GM23338 (cell line): ENCODE measurements at regions not wholly inside any gene's neighbourhood (a gene's known extent, or its start where the extent isn't known, plus 50 kb on each side); places are given as distances from the start of the nearest gene placed in this dataset.

Experiments used
- ATAC-seq: fragments of 200-7000 bp; cut with Tn5 transposase; 3 replicates; pipeline ENCODE4 v1.9.1; 2020
- DNase-seq: peaks from one replicate; pipeline ENCODE4 v3.0.0-alpha.2; 2015; ENCODE audit warnings: low spot score
- H2AFZ ChIP-seq: fragments of 200-600 bp; sonication (generic); 2 replicates; pipeline ENCODE4 v1.8.0; 2016; ENCODE audit warnings: antibody characterized with exemption, mild to moderate bottlenecking, moderate library complexity
- H3F3A ChIP-seq: fragments of 200-600 bp; sonication (generic); replicated peaks from 2 replicates; pipeline ENCODE4 v1.8.0; 2017; ENCODE audit warnings: antibody characterized with exemption, mixed run types, low read depth
- H3K27ac ChIP-seq: fragments of 200-600 bp; sonication (generic); 2 replicates; pipeline ENCODE4 v1.6.1; 2016; ENCODE audit warnings: low read depth
- H3K27me3 ChIP-seq: fragments of 200-600 bp; sonication (generic); 2 replicates; pipeline ENCODE4 v1.8.0; 2016; ENCODE audit warnings: mild to moderate bottlenecking, mixed run types, moderate library complexity; ENCODE audit not compliant: insufficient read depth
- H3K36me3 ChIP-seq: fragments of 200-600 bp; sonication (generic); 2 replicates; pipeline ENCODE4 v1.8.0; 2016; ENCODE audit warnings: mild to moderate bottlenecking; ENCODE audit not compliant: insufficient read depth
- H3K4me1 ChIP-seq: fragments of 200-600 bp; sonication (generic); 2 replicates; pipeline ENCODE4 v1.8.0; 2016; ENCODE audit warnings: mild to moderate bottlenecking, moderate library complexity; ENCODE audit not compliant: insufficient read depth
- H3K4me2 ChIP-seq: fragments of 200-600 bp; sonication (generic); 2 replicates; pipeline ENCODE4 v1.7.1; 2017; ENCODE audit warnings: mixed run types
- H3K4me3 ChIP-seq: fragments of 200-600 bp; sonication (generic); 2 replicates; pipeline ENCODE4 v1.6.1; 2016; ENCODE audit warnings: mixed run types
- H3K79me2 ChIP-seq: fragments of 200-600 bp; sonication (generic); replicated peaks from 2 replicates; pipeline ENCODE4 v1.8.0; 2017; ENCODE audit warnings: mild to moderate bottlenecking; ENCODE audit not compliant: insufficient read depth
- H3K9me2 ChIP-seq: fragments of 200-600 bp; sonication (generic); 2 replicates; pipeline ENCODE4 v1.8.0; 2017; ENCODE audit not compliant: insufficient read depth
- H4K20me1 ChIP-seq: fragments of 200-600 bp; sonication (generic); replicated peaks from 2 replicates; pipeline ENCODE4 v1.8.0; 2017; ENCODE audit warnings: mild to moderate bottlenecking; ENCODE audit not compliant: insufficient read depth
- H3K27ac Mint-ChIP-seq: 2 replicates; pipeline ENCODE4 v1.8.0; 2020; ENCODE audit warnings: inconsistent platforms, mild to moderate bottlenecking, moderate library complexity, mixed read lengths
- H3K27me3 Mint-ChIP-seq: 3 replicates; pipeline ENCODE4 v1.8.0; 2022; ENCODE audit warnings: low read depth, mild to moderate bottlenecking, moderate library complexity, mixed read lengths, inconsistent platforms; ENCODE audit not compliant: insufficient read depth, poor library complexity
- H3K36me3 Mint-ChIP-seq: 3 replicates; pipeline ENCODE4 v1.8.0; 2021; ENCODE audit warnings: low read depth, mild to moderate bottlenecking, inconsistent platforms, moderate library complexity, mixed read lengths
- H3K4me1 Mint-ChIP-seq: 3 replicates; pipeline ENCODE4 v1.8.0; 2020; ENCODE audit warnings: mild to moderate bottlenecking, inconsistent platforms, mixed read lengths
- H3K4me3 Mint-ChIP-seq: 3 replicates; pipeline ENCODE4 v1.8.0; 2021; ENCODE audit warnings: moderate library complexity, mild to moderate bottlenecking, inconsistent platforms, mixed read lengths
- H3K9me3 Mint-ChIP-seq: 3 replicates; pipeline ENCODE4 v1.8.0; 2020; ENCODE audit warnings: moderate library complexity, mild to moderate bottlenecking, inconsistent platforms, mixed read lengths
- CREB1 ChIP-seq: fragments of 250-450 bp; sonication (Bioruptor Pico); IDR thresholded peaks from 2 replicates; pipeline ENCODE4 v1.5.0; 2020; ENCODE audit warnings: low read depth, mild to moderate bottlenecking, moderate library complexity
- EZH2 ChIP-seq: fragments of 200-600 bp; sonication (generic); IDR thresholded peaks from one replicate; pipeline ENCODE4 v1.8.0; 2017; ENCODE audit warnings: antibody characterized with exemption, mild to moderate bottlenecking, low read depth; ENCODE audit not compliant: unreplicated experiment
- JUNB ChIP-seq: IDR thresholded peaks from one replicate; pipeline ENCODE4 v1.6.1; 2016; ENCODE audit warnings: antibody characterized with exemption; ENCODE audit not compliant: unreplicated experiment
- NANOG ChIP-seq: IDR thresholded peaks from 2 replicates; pipeline ENCODE4 v1.6.1; 2016; ENCODE audit warnings: antibody characterized with exemption, borderline replicate concordance
- POLR2AphosphoS5 ChIP-seq: IDR thresholded peaks from 2 replicates; pipeline ENCODE4 v1.6.1; 2016; ENCODE audit warnings: antibody characterized with exemption, low read depth
- REST ChIP-seq: IDR thresholded peaks from one replicate; pipeline ENCODE4 v1.6.1; 2018; ENCODE audit warnings: antibody characterized with exemption; ENCODE audit not compliant: unreplicated experiment
- ZNF114 ChIP-seq: fragments of 250-450 bp; sonication (Bioruptor Pico); IDR thresholded peaks from 2 replicates; pipeline ENCODE4 v1.5.0; 2020; ENCODE audit warnings: mild to moderate bottlenecking, moderate library complexity
- ZNF331 ChIP-seq: fragments of 250-450 bp; sonication (Bioruptor Pico); IDR thresholded peaks from 2 replicates; pipeline ENCODE4 v1.5.0; 2020; ENCODE audit warnings: low read depth, mild to moderate bottlenecking, moderate library complexity
- TF ChIP-seq, protein P1 (sequence below), 2 experiments: fragments of 200-600 bp in 1 of 2; sonication (generic) in 1 of 2; conservative IDR thresholded peaks; 2 replicates each; pipeline versions ENCODE4 v1.5.1 to v1.6.1; 2016 to 2017; ENCODE audit warnings: antibody characterized with exemption in 2 of 2, low read depth in 2 of 2, mild to moderate bottlenecking in 2 of 2, moderate library complexity in 1 of 2
- TF ChIP-seq, protein P2 (sequence below): IDR thresholded peaks from 2 replicates; pipeline ENCODE4 v1.6.1; 2016; ENCODE audit warnings: antibody characterized with exemption

GRCh38 chr13:111908981-111909380 is 158.0 kb upstream of the SOX1 start (continued):
- TF ChIP-seq, protein P1, sequence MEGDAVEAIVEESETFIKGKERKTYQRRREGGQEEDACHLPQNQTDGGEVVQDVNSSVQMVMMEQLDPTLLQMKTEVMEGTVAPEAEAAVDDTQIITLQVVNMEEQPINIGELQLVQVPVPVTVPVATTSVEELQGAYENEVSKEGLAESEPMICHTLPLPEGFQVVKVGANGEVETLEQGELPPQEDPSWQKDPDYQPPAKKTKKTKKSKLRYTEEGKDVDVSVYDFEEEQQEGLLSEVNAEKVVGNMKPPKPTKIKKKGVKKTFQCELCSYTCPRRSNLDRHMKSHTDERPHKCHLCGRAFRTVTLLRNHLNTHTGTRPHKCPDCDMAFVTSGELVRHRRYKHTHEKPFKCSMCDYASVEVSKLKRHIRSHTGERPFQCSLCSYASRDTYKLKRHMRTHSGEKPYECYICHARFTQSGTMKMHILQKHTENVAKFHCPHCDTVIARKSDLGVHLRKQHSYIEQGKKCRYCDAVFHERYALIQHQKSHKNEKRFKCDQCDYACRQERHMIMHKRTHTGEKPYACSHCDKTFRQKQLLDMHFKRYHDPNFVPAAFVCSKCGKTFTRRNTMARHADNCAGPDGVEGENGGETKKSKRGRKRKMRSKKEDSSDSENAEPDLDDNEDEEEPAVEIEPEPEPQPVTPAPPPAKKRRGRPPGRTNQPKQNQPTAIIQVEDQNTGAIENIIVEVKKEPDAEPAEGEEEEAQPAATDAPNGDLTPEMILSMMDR (conservative IDR thresholded peaks at IDR 0.05; ENCODE audit: low read depth in 2 of 2), result no peak
- no peak for TF ChIP-seq REST
- no peak for TF ChIP-seq JUNB
- no peak for TF ChIP-seq CREB1 (CRISPR knock-in tag)
- TF ChIP-seq ZNF114, result no peak
- no peak for TF ChIP-seq NANOG

DNA sequence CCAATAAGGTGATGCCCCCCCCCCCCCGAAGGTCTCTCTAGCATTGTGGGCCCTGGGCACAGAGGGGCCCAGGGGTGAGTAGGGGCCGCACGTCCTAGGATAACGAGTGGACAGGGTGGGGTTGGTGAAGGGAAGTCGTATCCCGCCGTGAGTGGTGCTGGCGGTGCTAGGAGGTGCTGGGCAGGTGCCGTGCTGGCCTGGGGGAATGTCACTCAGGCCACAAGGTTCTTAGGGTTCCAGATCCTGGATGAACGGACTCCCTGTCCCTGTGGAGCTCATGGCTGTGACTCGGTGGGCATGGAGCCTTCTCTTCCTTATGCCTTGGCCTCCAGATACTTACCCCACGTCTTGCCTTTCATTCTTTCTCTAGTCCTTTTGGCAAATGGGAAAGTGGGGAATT is 157.4 kb upstream of the SOX1 start:
- Mint-ChIP-seq H3K4me3 (no peak overlapping the region), H3K27me3 (peaks cover 14% of the 10 kb centered on the region), H3K27ac (no peak overlapping the region), H3K9me3 (no peaks in the 10 kb centered on the region; the same call in 1 of the 3 replicates), H3K36me3 (no peaks in the 10 kb centered on the region; the same call in 2 of the 3 replicates), H3K4me1 (peaks cover 3% of the 10 kb centered on the region; the same call in 1 of the 3 replicates)
- no peaks in the 10 kb centered on the region; the same call in 1 of the 2 replicates for H3K9me2 ChIP-seq
- H3K27ac ChIP-seq, result no peak overlapping the region
- ATAC-seq, result no peak
- H3K4me1 ChIP-seq, result no peaks in the 10 kb centered on the region
- H4K20me1 ChIP-seq, result no peaks in the 10 kb centered on the region
- DNase-seq, result no peak
- H3K79me2 ChIP-seq, result no peaks in the 10 kb centered on the region
- no peak overlapping the region for H3K4me2 ChIP-seq
- no peaks in the 10 kb centered on the region for H3K36me3 ChIP-seq
- H3F3A ChIP-seq, result no peaks in the 10 kb centered on the region
- no peaks in the 10 kb centered on the region for H3K27me3 ChIP-seq
- no peak overlapping the region for H3K4me3 ChIP-seq
- H2AFZ ChIP-seq, result no peak overlapping the region
- TF ChIP-seq POLR2AphosphoS5 (no peak), JUNB (no peak), NANOG (no peak), ZNF331 (CRISPR knock-in tag) (no peak), REST (no peak), EZH2 (no peak), CREB1 (CRISPR knock-in tag) (no peak)
- TF ChIP-seq, protein P1 (conservative IDR thresholded peaks at IDR 0.05; ENCODE audit: low read depth in 2 of 2), result no peak
- TF ChIP-seq, protein P2, sequence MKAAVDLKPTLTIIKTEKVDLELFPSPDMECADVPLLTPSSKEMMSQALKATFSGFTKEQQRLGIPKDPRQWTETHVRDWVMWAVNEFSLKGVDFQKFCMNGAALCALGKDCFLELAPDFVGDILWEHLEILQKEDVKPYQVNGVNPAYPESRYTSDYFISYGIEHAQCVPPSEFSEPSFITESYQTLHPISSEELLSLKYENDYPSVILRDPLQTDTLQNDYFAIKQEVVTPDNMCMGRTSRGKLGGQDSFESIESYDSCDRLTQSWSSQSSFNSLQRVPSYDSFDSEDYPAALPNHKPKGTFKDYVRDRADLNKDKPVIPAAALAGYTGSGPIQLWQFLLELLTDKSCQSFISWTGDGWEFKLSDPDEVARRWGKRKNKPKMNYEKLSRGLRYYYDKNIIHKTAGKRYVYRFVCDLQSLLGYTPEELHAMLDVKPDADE, result no peak
